ENCODE measurements at regions not wholly inside any gene's neighbourhood (a gene's known extent, or its start where the extent isn't known, plus 50 kb on each side); places are given as distances from the start of the nearest gene placed in this dataset.

- TF ChIP-seq POLR2A (IDR thresholded peaks at IDR 0.05) = no peak
- TF ChIP-seq CTCF (IDR thresholded peaks at IDR 0.05 in 8 of 11, conservative IDR thresholded peaks at IDR 0.05 in 3 of 11) = no peak
Observed at GRCh38 chr4:1492651-1493539, 86.7 kb upstream of the NKX1-1 start.
